HepG2 (cell line): ENCODE measurements at regions not wholly inside any gene's neighbourhood (a gene's known extent, or its start where the extent isn't known, plus 50 kb on each side); places are given as distances from the start of the nearest gene placed in this dataset.

ENCODE experiments used
- ATAC-seq: fragments of 200-7000 bp; cut with Tn5 transposase; 3 replicates; pipeline ENCODE4 v1.9.1; 2020; ENCODE audit warnings: mild to moderate bottlenecking, moderate library complexity
- BruUV-seq: library from RNA; stranded (reverse); fragments of 400-500 nt; replicated peaks from 2 replicates; lab custom pipeline; 2021; lab: Mats Ljungman, UMichigan
- CTCF ChIA-PET: fragments of 300-600 bp; formaldehyde crosslinking; extraction: SDS; loops from one replicate; lab custom pipeline; 2021; ENCODE audit warnings: low total read pairs, inconsistent platforms, low intra/inter-chr PET ratio; lab: Yijun Ruan, JAX
- POLR2A ChIA-PET: fragments of 350-600 bp; sonication (Branson Sonifier 250); formaldehyde crosslinking; loops from one replicate; lab custom pipeline; 2020; ENCODE audit warnings: antibody characterized with exemption, inconsistent platforms; lab: Yijun Ruan, JAX
- DNase-seq: peaks from one replicate; pipeline ENCODE4 v3.0.0-alpha.2; 2015; ENCODE audit warnings: low spot score
- FAIRE-seq: peaks from 3 replicates; lab custom pipeline; 2011; peaks lifted over from hg19 to GRCh38; lab: Jason Lieb, UNC
- H2AFZ ChIP-seq: one replicate; pipeline ENCODE4 v1.6.1; 2011; ENCODE audit warnings: low read length, inconsistent platforms
- H3K27ac ChIP-seq: fragments of 300-600 bp; 3 replicates; pipeline ENCODE4 v1.8.0; 2011; ENCODE audit warnings: mixed run types, mild to moderate bottlenecking, mixed read lengths, low read length, inconsistent platforms; ENCODE audit not compliant: insufficient read depth; ENCODE audit errors: extremely low read length
- H3K27me3 ChIP-seq, 2 experiments: fragments of 200-600 bp in 1 of 2; 2 replicates in 1 of 2; 3 replicates in 1 of 2; pipeline versions ENCODE4 v1.6.0 to v1.8.0; 2011; ENCODE audit warnings: low read length in 2 of 2, mild to moderate bottlenecking in 2 of 2, moderate library complexity in 2 of 2, inconsistent platforms in 1 of 2; ENCODE audit not compliant: insufficient read depth in 2 of 2, control insufficient read depth in 1 of 2
- H3K36me3 ChIP-seq, 2 experiments: fragments of 200-600 bp in 1 of 2; replicated peaks in 1 of 2; 2 replicates in 1 of 2; 3 replicates in 1 of 2; pipeline versions ENCODE4 v1.5.1 to v1.8.0; 2011; ENCODE audit warnings: low read length in 2 of 2, inconsistent platforms in 1 of 2; ENCODE audit not compliant: insufficient read depth in 2 of 2, control insufficient read depth in 1 of 2
- H3K4me1 ChIP-seq: 2 replicates; pipeline ENCODE4 v1.5.1; 2012; ENCODE audit warnings: low read length, inconsistent platforms; ENCODE audit not compliant: insufficient read depth
- H3K4me2 ChIP-seq: 2 replicates; pipeline ENCODE4 v1.6.0; 2011; ENCODE audit warnings: low read depth, low read length, inconsistent platforms
- H3K4me3 ChIP-seq, 3 experiments: fragments of 200-600 bp in 1 of 3; sonication (generic), shearing (Covaris generic) in 1 of 3; replicated peaks in 1 of 3; 2 replicates each; pipeline ENCODE4 v1.5.1; 2011 to 2016; ENCODE audit warnings: low read length in 3 of 3, inconsistent platforms in 2 of 3, low read depth in 2 of 3, mild to moderate bottlenecking in 2 of 3, control low read depth in 1 of 3, mixed read lengths in 1 of 3; ENCODE audit not compliant: insufficient read depth in 1 of 3
- H3K79me2 ChIP-seq: one replicate; pipeline ENCODE4 v1.6.1; 2011; ENCODE audit warnings: low read length, inconsistent platforms; ENCODE audit not compliant: insufficient read depth
- H3K9ac ChIP-seq: 2 replicates; pipeline ENCODE4 v1.6.0; 2011; ENCODE audit warnings: mild to moderate bottlenecking, low read depth, low read length, inconsistent platforms; ENCODE audit not compliant: insufficient read depth
- H3K9me3 ChIP-seq: 2 replicates; pipeline ENCODE4 v1.5.1; 2012; ENCODE audit warnings: mild to moderate bottlenecking, low read length
- H4K20me1 ChIP-seq: 2 replicates; pipeline ENCODE4 v1.6.0; 2011; ENCODE audit warnings: inconsistent platforms, mild to moderate bottlenecking, low read length, moderate library complexity; ENCODE audit not compliant: insufficient read depth
- DZIP1 ChIP-seq: sonication (generic); formaldehyde crosslinking; IDR thresholded peaks from 2 replicates; pipeline ENCODE4 v1.5.0; 2020; ENCODE audit warnings: mild to moderate bottlenecking, missing genetic modification reagents
- FOXM1 ChIP-seq: sonication (generic); formaldehyde crosslinking; IDR thresholded peaks from 2 replicates; pipeline ENCODE4 v1.5.0; 2020; ENCODE audit warnings: missing genetic modification reagents
- HMG20A ChIP-seq: IDR thresholded peaks from 2 replicates; pipeline ENCODE4 v1.6.1; 2016; ENCODE audit warnings: borderline replicate concordance
- HNRNPUL1 ChIP-seq: fragments of 200-400 bp; formaldehyde crosslinking; IDR thresholded peaks from 2 replicates; pipeline ENCODE4 v1.6.1; 2017; ENCODE audit warnings: low read depth, mild to moderate bottlenecking, low read length, moderate library complexity
- ISL2 ChIP-seq: sonication (generic); formaldehyde crosslinking; IDR thresholded peaks from 2 replicates; pipeline ENCODE4 v1.5.0; 2020; ENCODE audit warnings: missing genetic modification reagents
- SMAD3 ChIP-seq: sonication (generic); formaldehyde crosslinking; IDR thresholded peaks from 2 replicates; pipeline ENCODE4 v1.4.0; 2020; ENCODE audit warnings: missing genetic modification reagents
- ZBED4 ChIP-seq: sonication (generic); formaldehyde crosslinking; IDR thresholded peaks from 2 replicates; pipeline ENCODE4 v1.4.0; 2020; ENCODE audit warnings: missing genetic modification reagents, borderline replicate concordance
- ZBTB33 ChIP-seq: sonication (generic); formaldehyde crosslinking; IDR thresholded peaks from 2 replicates; pipeline ENCODE4 v1.4.0; 2020; ENCODE audit warnings: missing genetic modification reagents
- ZNF101 ChIP-seq: sonication (generic); formaldehyde crosslinking; IDR thresholded peaks from 2 replicates; pipeline ENCODE4 v1.4.0; 2020; ENCODE audit warnings: mild to moderate bottlenecking, low read depth, missing genetic modification reagents, borderline replicate concordance
- ZNF12 ChIP-seq: sonication (generic); formaldehyde crosslinking; IDR thresholded peaks from 2 replicates; pipeline ENCODE4 v1.5.0; 2020; ENCODE audit warnings: missing genetic modification reagents
- ZNF280B ChIP-seq: sonication (generic); formaldehyde crosslinking; IDR thresholded peaks from 2 replicates; pipeline ENCODE4 v1.5.0; 2020; ENCODE audit warnings: missing genetic modification reagents, mild to moderate bottlenecking, borderline replicate concordance
- ZNF607 ChIP-seq: sonication (generic); formaldehyde crosslinking; IDR thresholded peaks from 2 replicates; pipeline ENCODE4 v1.5.1; 2020; ENCODE audit warnings: missing genetic modification reagents, mild to moderate bottlenecking, borderline replicate concordance
- ZNF660 ChIP-seq: sonication (generic); formaldehyde crosslinking; IDR thresholded peaks from 2 replicates; pipeline ENCODE4 v1.5.1; 2020; ENCODE audit warnings: mild to moderate bottlenecking, low read depth, missing genetic modification reagents, borderline replicate concordance
- WGBS: methylation state at CpG from one replicate; pipeline ENCODE4 v1.1.6; 2017; ENCODE audit warnings: low lambda C conversion rate; 5-methylcytosine and 5-hydroxymethylcytosine counted together
- in situ Hi-C: cut with HindIII; loops from 2 replicates; pipeline ENCODE4 v1.10.0; 2017; ENCODE audit warnings: low pct_unique_long_range_greater_than_20kb; ENCODE audit not compliant: extremely low pct_ligation_motif_present
- intact Hi-C: fragments of 100-400 bp; cut with micrococcal nuclease; formaldehyde crosslinking; loops from one replicate; pipeline ENCODE4 v1.10.0; 2022; ENCODE audit not compliant: unreplicated experiment

- CTCF ChIA-PET = no interaction called here
- POLR2A ChIA-PET = no interaction called here
- no peaks in the 10 kb centered on the region for H4K20me1 ChIP-seq
- no peaks in the 10 kb centered on the region for H3K79me2 ChIP-seq
- no peak overlapping the region for H3K4me3 ChIP-seq
- intact Hi-C loops (no loop called here), in situ Hi-C loops (no loop called here)
- H3K9me3 ChIP-seq = peaks cover 55% of the 10 kb centered on the region
- H3K4me1 ChIP-seq = no peaks in the 10 kb centered on the region
- no peak overlapping the region for H3K9ac ChIP-seq
- no peaks in the 10 kb centered on the region for H3K36me3 ChIP-seq
- WGBS = 2% methylated on average over 3 of the region's 3 CpGs
- no peak overlapping the region for H3K27ac ChIP-seq
- no peak for DNase-seq
- H2AFZ ChIP-seq = no peak overlapping the region
- no TSS peak for BruUV-seq
- no peaks in the 10 kb centered on the region for H3K27me3 ChIP-seq
- ATAC-seq = no peak
- H3K4me2 ChIP-seq = no peak overlapping the region
- no peak for FAIRE-seq
- TF ChIP-seq ZNF101 = no peak
- no peak for TF ChIP-seq ZNF12 (CRISPR knock-in tag)
- no peak for TF ChIP-seq HNRNPUL1
- TF ChIP-seq ZBTB33 = no peak
- no peak for TF ChIP-seq SMAD3
- no peak for TF ChIP-seq ISL2
- no peak for TF ChIP-seq FOXM1 (CRISPR knock-in tag)
- no peak for TF ChIP-seq DZIP1 (CRISPR knock-in tag)
- no peak for TF ChIP-seq ZNF280B (CRISPR knock-in tag)
- no peak for TF ChIP-seq ZNF607 (CRISPR knock-in tag)
- TF ChIP-seq HMG20A = no peak
- TF ChIP-seq ZNF660 (CRISPR knock-in tag) = no peak
- no peak for TF ChIP-seq ZBED4 (CRISPR knock-in tag)
Measured at GRCh38 chr10:10699427-10699826, 318.2 kb upstream of the CELF2 start.
